HG02678 (cell line): ENCODE measurements at regions not wholly inside any gene's neighbourhood (a gene's known extent, or its start where the extent isn't known, plus 50 kb on each side); places are given as distances from the start of the nearest gene placed in this dataset.

Experiments used
- ATAC-seq: cut with Tn5 transposase; IDR thresholded peaks from one replicate; pipeline ENCODE4 v1.9.1; 2021; ENCODE audit warnings: mild to moderate bottlenecking, moderate library complexity; ENCODE audit not compliant: unreplicated experiment

GRCh38 chr2:181185421-181185820, 205.0 kb downstream of the UBE2E3 start:
- ATAC-seq, result no peak

DNA sequence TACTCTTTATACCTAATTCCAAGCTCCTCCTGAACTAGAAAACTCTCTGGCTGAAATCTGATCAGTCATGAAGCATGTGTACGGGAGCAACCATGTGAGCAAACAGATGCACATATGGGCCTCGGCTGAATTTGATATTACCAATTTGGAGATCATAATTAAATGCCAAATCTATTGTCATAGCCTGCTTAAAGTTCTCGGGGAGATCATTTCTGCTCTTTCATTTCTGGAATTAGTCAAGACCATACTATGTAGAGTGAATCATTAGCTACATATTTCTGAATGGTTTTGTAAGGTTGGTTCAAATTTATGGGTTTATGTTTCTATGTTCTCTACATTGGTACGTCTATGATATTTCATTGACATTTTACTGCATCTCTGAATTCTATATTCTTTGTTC, 205.5 kb downstream of the UBE2E3 start:
- ATAC-seq, result no peak

DNA sequence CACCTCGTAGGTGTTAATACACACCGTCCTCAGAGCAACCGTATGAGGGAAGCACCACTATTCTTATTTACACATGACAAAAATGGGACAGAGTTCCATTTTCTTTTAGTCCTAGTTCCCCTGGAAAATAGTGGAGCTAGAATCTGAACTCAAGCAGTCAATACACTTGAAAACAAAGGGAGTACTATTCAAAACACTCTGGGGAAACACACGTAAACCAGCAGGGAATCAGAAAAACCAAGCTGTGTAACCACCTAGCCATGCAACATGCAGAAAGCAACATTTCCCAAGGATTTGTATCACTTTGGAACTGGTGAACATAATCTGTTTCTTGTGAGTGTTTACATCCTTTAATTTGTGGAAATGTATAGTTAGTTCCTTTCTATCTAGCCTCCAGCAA, 208.2 kb downstream of the UBE2E3 start:
- no peak for ATAC-seq

DNA sequence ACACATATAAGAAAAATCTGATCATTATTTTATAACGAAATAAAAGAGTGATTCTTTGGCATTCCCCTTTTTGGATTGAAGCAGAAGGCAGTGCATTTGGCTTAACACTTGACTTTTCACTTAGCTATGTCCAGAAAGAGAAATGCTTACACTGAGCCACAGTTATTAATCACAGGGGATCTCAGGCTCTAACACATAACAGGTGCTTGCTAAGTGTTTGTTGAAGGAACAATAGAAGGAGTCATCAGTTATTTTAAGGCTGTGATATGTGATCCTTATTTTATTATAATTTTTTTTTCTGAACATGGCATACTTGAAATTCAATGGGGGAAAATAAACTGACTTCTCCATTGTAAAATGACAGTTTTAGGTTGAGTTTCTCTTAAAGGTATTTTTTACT, 209.5 kb downstream of the UBE2E3 start:
- ATAC-seq, result no peak

DNA sequence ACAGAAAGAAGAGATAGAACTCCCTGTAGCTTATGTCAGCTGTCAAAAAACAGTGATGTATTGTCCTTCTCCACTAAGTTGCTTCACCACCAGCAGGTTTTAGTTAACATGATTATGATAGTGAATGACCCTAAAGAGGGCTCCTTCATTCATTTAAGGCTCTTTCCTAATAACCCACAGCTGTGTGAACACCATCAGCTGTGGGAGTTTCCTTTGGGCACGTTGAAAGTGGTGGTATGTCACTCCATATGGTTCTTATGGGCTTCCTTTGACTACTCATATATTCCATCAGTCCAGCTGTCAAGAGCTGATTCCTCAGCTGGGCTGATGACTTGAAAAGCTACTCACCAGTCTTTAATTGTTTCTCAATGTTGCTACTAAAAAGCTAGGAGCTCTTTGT, 210.3 kb downstream of the UBE2E3 start:
- no peak for ATAC-seq

GRCh38 chr2:181193550-181193949, 213.1 kb downstream of the UBE2E3 start:
- ATAC-seq, result no peak

GRCh38 chr2:181196401-181196800, 216.0 kb downstream of the UBE2E3 start:
- ATAC-seq, result no peak

DNA sequence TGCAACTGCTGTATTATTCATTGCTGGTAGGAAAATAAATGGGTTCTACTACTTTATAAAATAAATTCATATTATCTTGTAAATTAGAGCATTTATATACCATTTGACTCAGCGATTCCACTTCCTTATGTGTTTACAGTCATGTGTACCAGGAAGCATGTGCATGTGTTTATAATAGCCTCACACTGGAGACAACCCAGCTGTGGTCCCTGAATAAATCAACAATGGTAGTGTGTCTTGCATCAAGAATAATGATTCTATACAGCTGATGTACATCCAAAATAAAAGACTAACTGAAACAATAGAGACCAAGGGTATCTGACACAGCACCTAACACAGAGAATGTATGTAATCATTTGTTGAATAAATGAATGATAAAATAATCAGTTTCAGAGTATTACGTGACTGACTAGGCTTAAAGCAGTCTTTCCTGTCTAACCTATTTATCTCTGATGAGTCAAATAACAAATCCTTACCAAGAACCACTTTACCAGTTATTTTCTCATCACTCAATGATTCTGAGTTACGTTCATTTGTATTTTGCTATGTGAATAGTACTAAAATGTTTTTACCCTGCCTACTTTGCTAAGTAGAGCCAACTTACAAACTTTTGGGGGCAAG, 216.8 kb downstream of the UBE2E3 start:
- ATAC-seq, result no peak

DNA sequence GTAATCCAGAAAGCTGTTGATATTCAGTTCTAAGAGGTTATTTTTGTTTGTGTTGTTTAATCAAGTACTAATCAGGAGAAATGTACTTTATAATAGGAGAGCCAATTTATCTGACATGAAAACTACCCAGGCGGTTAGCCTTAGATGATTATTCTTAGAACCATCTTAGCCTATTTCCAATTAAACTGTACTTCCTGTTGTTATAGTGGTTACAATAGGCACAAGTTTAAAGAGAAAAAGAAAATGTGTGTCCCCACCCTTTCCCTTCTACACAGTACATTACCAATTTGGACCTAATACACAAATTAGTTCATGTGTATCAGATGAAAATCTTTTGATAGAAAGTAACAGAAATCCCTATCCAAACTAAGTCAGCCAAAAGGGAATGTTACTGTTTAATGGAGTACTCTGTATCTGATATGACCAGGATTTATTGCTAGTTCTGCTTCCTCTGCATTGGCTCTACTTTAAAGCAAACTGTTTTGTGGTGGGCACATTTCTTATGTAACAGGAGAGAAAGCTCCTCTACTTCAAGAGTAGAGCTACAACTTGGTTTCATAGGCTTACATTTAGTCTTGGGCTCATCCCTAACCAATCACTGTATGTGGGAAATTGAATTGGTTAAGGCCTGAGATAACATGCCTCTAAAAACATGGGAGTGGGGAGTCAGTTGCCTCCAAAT, 217.9 kb downstream of the UBE2E3 start:
- no peak for ATAC-seq

DNA sequence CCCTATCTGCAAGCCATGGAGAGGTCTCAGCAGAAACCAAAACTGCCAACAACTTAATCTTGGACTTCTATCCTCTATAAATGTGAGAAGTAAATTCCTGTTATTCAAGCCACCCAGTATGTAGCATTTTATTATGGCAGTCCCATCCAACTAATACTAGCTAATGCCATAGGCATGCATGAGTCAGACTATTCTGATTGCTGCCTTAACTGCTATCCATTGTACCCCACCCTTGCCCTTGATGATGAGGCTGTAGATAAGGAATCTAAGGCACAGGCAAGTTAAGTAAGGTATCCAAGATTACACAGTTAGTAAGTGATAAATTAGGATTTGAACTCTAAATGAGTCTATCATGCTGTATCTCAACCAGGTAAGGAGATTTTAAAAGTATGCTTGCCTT, 223.0 kb downstream of the UBE2E3 start:
- ATAC-seq, result no peak

DNA sequence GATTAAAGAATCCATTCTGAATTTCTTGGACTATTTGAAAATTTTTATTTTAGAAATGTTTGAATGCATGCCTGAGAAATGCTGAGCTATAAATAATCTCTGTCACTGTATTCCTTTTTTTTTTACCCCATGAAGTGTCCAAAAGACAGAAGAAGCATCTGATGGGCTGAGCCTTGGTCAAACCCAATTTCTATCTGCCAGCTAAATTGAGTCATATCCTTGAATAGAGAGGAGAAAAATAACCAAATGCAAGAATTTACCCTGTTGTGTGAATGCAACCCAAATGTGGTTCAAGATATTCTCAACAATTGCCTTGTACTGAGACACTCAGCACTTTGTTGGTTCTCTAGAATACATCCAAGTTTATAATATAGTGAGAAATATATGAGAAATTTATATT, 223.5 kb downstream of the UBE2E3 start:
- no peak for ATAC-seq

DNA sequence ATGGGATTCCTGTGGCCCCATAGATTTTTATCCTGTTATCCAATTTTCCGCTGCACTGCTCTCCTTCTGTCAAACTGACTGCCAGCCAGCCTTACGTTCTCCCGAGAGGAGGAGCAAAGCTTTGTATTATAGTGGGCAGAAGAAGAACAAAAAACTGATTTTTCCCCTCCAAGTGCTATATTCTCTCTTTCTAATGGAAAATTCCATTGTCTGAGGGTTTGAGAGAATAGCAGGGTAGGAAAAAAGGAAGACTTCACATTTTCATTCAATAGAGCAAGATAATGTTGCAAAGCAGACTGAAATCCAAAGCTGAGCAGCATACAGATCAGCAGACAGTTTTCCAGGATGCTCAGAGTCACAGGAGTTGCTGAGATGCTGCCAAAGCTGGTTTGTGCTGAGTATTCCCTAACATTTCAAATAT, 238.0 kb downstream of the UBE2E3 start:
- no peak for ATAC-seq

DNA sequence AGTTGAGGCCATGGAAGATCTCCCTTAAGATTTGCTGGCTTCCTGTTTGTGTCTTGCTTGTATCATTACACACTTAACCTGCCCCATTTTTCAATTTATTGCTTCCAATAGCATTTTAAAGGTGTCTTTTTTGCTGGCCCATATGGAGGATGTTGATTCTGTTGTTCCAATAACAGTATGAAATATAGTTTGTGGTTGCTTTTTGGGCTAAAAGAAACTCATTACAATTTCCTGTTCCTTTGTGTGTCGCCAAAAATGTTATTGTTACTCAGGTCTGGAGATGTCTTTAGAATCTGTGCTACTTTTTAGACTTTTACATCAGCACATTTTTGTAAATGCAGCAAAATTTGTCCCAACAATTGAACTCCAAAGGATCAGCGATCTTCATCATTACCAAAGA, 234.0 kb upstream of the ITGA4 start:
- ATAC-seq, result no peak

DNA sequence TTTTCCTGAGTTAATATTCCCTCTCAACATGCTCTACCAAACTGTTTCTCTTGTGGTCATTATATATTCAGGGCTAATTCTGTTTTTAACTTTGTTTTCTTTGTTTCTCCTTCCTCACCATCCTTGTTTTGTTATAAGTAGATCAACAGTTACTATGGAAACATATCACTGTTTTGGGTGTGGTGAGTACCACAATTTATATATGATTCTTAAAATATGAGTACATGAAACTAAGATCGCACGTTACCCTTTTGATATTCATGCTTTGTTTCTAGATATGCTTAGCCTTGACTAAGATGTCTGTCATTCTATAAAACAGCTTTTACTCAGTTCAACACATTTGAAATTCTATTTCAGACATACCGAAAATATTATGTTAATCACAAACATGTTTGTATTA, 232.3 kb upstream of the ITGA4 start:
- ATAC-seq, result no peak

DNA sequence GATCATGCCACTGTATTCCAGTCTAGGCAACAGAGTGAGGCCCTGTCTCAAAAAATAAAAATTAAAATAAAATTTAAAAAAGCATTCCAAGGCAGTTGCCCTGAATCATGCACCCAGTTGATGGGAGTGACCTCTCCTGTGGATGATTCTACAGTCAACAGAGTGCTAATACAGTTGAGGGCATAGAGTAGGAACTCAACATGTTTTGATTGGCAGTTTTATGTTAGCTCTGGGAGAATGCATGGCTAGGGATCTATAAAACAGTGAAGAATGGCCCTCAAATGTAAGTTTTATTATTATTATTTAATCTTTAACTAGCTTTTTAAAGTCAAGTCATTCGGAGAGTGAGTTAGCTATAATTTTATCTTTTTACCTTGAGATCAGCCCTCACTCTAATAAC, 228.5 kb upstream of the ITGA4 start:
- ATAC-seq, result no peak

- no peak for ATAC-seq
Measured at GRCh38 chr2:181231151-181231550, 226.0 kb upstream of the ITGA4 start.

- no peak for ATAC-seq
Measured at GRCh38 chr2:181231886-181232621, 225.1 kb upstream of the ITGA4 start.

DNA sequence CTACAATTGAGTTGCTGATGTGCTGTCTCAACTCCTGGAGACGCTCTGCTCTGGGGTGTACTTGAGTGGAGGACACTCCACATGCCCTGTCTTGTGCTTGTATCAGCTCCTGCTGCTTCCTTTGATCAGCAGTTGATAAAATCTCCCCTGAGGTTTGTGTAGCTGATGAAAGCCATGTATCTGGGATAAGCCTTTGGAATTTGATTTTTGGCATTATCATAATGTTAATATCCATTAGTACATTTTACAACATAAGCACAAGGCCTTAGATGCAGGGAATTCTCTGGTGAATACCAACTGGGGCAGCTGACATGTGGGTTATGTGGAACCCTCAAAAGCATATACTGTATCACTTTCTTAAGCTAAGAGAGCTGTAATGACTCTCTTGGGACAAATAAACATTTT, 222.7 kb upstream of the ITGA4 start:
- ATAC-seq, result no peak

DNA sequence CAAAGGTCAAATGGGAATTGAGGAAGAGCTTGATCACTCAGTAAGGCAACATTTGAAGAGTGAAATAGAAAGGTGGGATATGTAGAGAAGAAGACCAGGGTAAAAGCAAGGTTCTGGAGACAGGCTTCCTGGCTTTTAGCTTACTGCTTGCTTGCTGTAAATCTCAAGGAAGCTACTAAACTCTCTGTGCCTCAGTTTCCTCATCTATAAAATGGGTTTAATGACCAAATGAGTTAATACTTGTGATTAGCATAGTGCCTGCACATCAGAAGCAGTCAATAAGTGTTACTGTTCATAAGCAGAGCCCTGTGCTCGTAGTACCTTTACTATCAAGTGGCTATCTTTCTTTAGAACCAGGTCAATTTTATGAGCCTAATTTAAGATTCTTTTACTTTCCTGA, 222.2 kb upstream of the ITGA4 start:
- no peak for ATAC-seq

GRCh38 chr2:181235683-181236459, 221.3 kb upstream of the ITGA4 start:
- ATAC-seq, result peak; percentile 96

DNA sequence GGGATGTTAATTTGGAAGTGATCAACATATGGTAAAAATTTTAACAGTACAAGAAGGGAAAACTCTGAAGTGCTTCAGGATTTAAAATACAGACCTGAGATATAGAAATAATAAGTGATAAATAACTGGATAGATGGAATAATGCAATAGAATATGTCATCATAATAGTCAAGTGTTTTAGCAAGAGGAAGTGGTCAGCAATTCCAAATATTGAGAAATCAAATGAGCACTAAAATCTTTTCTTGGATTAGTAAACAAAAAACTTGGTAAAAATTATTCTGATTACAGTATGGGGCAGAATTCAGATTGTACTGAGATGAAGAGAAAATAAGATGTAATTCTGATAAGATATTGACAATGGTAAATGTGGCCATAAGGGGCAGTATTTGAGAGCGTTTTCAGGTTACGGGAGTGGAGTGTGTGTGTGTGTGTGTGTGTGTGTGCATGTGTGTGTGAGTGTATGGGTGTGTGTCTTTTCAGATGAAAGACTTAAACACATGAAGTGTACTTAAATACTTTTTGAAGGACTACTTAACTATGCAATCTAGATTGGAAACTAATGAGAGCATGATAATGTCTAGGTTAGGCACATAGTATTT, 217.9 kb upstream of the ITGA4 start:
- ATAC-seq, result no peak
